Kidney tubule cell (primary cell): ENCODE measurements at regions not wholly inside any gene's neighbourhood (a gene's known extent, or its start where the extent isn't known, plus 50 kb on each side); places are given as distances from the start of the nearest gene placed in this dataset.

ENCODE experiments used
- DNase-seq: peaks from one replicate; pipeline ENCODE4 v3.0.0-alpha.2; 2018; ENCODE audit warnings: low spot score

DNA sequence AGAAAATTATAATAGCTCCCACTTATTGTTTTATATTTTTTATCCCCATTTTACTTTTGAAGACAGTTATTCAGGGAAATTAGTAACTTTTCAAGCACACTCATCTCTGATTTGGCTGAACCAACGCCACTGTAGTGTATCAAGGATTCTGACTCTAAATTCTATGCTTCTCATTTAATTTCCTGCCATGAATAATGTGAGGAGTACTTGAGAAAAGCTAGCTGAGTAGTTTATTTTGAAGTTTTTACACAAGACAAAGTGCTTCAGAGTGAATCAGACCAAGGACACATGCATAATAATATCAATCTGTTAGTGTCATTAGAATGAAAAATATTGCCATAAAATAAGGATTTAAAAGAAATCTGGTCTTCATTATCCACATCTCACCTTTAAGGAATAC, 329.9 kb downstream of the SLITRK6 start:
- DNase-seq: no peak

DNA sequence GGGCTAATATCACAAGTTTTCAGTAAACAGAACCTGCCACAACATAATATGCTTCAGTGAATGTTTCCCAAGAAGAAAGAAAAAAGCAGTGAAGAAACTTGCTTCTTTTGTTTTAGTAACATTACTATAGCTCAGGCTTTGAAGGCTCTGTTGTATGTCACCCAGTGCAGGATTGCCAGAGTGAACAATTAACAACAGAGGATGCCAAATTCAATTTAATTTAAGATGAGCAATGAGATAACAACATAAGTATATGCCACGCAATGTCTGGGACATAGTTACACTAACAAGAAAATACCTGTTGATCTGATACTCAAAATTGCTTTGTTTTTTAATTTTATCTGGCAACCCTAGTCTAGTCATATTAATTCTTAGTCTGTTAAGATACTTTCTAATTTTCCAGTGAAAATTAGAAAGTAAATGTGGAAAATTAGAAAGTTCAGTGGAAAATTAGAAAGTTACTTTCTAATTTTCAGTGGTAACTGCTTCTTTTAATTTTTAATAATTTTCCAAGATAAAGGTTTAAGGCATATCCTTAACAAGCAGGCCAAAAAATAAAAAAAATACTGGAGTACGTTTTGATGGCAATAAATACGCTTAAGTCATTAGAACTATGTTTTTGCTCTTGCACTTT, 336.3 kb downstream of the SLITRK6 start:
- no peak for DNase-seq

DNA sequence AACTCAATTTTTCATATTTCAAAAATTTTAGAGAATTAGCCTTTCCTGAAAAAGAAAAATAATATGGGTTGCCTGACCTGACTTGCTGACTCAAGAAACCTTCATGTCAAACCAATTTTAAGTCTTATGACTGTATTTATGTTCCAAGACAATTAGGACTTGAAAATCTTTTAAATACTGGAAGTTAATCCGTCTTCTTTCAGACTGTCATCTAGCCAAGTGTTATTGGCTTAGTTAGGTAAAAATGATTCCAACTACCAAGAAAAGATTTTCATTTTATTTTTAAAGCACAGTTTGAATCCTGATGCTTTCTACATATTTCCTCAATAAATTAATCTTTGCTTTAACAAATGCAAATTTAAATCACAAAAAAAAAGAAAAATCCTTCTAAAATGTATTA, 337.6 kb downstream of the SLITRK6 start:
- no peak for DNase-seq

DNA sequence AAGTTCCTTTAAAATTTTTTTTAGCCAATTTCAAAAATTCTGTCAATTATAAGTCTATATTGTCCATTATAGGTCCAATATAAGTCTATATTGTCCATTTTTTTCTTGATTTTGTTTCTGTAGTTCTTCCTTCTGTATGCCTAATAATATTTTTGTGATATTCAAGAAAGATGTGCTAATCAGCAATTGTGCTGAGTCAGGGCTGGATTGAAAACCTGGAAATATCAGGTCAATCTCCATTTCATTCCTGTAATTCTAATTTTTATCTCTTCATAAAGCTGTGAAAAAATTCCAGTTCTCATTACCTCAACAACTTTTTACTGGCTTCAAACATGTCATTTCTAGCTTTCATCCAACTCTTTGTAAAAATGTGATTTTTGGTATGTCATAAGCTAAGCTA, 353.7 kb downstream of the SLITRK6 start:
- DNase-seq: no peak

DNA sequence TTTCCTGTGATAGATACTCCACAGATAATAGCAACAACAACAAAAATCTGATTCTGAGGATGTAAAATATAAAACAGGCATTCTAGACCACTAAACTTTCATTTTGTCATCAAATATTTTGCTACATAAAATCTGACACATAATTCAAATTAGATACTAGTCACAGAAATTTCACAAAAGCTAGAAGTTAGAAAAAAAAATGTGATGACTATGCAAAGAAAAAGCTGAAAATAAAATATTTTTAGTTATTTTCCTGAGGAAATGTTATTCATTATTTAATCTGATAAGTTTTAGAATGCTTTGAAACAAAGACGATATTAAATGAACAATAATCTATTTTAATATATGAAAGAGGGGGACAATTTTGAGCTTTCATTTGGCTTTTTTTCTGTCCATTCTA, 357.2 kb downstream of the SLITRK6 start:
- DNase-seq: no peak

DNA sequence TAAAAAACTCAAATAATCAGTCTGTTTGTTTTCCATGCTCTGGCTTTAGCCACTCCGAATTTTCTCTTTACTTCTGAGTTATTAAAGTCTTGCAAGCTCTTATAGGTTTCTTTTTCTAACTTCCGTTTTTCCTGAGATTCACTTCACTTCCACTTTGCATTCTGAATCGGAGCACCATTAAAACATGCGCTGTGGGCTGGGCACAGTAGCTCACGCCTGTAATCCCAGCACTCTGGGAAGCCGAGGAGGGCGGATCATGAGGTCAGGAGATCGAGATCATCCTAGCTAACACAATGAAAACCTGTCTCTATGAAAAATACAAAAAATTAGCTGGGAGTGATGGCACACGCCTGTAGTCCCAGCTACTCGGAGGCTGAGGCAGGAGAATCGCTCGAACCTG, 357.9 kb downstream of the SLITRK6 start:
- no peak for DNase-seq

DNA sequence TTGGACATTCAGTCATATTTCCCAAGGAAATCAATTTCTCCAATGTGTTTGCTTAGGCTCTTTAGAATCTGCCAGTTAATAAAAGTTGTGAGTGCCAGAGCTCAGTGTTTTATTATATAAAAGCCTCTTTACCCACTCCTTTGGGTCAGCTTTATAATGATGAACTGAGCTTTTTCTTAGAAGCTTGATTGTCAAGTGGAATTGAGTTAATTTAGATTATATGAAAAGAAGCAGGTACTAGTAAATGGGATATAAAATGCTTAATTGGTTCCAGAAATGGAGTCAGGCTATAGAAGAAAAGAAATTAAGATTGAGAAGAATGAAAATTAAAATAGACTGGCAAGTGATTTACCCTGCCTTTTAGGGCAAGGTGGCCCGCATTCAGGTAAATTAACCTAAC, 363.2 kb downstream of the SLITRK6 start:
- no peak for DNase-seq

DNA sequence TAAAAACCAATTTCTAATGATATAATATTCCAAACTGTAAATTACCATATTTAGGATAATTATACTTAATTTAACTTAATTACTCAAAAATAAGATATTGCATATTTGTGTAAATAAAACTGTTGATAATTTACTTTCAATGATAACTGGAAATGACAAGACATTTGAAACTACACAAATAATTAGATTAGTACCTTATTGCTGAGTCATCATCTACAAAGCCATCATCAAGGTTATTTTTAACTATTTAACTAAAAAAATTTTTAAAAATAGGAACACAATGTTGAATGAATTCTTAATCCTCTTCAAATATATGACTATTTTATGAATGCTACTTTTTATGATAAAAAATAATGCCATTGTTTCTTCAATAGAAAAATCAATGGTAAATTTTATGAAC, 364.3 kb downstream of the SLITRK6 start:
- DNase-seq: no peak

DNA sequence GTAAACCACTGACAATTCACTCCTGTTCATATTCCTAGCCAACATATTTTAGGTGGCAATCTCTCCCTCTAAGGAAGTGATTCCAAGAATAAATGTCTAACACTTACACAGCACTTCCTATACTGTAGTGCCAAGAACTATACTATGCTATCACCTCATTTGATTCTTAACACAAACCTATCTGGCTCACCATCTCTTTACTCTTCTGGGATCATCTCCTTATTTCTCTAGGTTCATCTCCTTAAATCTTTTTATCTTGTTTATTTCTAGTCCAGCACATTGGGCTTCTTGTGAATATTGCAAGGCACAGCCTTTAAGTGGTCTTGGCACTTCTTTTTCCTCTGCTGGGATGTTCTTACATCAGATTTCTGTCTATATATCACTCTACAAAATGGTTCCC, 366.3 kb downstream of the SLITRK6 start:
- DNase-seq: no peak

DNA sequence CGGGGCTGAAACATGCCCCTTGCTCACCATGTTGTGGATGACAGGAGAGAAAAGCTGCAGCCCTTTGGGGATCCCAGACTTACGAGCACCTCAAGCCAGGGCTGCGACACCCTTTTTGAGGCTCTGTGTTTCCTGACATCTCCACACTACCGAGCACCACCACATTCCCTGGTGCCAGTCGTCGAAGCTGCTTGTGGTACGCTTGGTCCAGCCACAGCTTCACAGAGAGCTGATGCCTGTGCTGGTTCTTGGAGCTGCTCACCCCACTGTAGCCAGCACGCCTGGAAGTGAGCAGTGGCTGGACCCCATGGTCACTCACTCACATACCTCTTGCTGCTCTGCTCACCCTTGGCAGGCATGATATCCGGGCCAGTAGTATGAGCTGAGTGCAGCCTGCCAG, 367.5 kb downstream of the SLITRK6 start:
- DNase-seq: no peak

DNA sequence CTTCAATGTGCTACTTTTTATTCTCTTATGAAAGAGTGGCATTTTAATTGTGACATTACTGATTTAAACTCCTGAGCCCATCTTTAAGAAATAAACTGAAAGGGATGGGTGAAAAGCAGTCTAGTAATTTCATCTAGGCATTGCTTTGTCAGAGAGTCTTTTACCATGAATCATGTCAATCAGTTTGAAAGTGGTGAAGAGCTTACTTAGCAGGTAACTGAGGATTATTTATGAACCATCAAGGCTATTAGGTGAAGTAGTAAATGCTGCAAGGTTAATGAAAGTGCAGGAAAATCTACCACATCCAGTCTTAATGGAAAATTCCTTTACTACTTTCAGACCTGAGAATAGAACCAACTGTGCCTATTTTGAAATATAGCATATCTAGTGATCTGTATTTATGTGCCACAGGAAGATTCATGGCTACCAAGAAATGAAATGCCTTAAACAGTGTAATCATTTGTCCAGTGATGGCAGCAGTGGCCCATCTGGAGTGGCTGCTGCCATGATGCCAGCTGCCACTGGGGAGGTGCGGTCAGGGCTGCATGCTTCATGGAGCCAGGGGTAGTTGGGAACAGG, 368.9 kb downstream of the SLITRK6 start:
- DNase-seq: no peak

DNA sequence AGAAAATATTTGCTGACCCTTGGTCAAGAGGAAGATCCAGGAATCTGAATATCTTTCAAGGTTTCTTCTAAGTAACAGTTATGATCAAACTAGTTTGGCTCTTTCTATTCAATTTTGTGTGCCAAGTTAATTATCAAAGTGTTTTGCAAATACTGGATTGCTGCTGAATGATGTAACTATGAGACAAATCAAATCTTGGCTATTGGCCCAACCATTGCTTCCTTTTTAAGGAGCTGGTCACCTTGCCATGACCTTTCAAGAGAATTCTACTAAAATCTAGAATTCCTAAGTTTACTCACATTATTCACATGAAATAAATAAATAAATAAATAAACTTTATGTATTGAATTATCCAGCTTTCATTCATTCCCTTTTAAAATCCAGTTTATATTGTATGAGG, 371.8 kb downstream of the SLITRK6 start:
- no peak for DNase-seq

DNA sequence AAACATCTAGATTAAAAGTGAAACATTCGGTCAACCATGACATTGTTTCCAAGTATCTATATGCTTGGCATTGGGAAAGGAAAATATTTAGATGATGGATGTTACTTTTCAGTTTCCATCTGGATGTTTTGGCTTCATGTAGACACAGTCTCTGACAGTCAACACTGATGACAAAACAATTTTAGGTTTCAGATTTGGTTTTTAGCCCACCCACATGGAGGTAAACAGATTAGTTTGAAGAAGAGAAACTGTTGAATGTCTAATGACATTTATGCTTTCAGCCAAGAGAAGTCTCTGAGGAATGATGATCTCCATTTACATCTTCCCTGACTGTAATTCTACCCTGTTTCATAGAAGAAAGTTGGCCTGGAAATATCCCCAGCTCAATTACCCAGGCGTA, 379.1 kb downstream of the SLITRK6 start:
- DNase-seq: no peak

DNA sequence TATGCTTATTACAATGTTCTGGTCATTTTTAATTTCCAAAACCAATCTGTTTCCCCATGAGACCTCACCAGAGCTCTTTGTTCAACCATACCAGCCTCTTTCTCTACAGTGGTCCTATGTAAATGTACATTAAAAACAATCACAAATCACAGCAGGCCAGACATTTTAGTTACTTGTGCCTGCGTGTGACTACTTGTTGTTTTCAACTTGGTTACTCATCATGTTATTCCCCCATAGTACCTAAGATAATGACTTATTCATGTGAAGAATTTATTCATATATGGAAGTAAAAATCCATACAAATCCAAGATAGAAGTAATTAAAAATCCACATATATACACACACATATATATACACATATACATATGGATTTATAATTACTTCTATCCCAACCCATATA, 379.6 kb downstream of the SLITRK6 start:
- no peak for DNase-seq

DNA sequence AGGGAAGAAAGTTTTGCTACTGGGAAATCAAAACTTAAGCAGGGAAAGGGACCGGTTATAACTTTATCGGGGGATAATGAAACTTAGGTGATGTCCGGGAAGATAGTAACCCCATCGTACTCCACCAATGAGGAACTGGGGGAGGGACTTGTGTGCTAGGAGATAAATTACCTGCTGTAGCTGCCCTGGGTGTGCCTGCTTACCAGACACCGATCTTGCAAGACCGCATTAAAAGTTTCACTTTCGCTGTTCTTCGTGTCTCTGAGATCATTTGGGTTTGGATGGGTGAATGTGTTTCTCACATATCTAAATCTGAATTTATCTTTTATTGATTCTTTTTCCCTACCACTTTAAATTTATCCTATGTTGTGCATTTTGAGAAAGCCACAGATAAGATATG, 381.4 kb downstream of the SLITRK6 start:
- no peak for DNase-seq

DNA sequence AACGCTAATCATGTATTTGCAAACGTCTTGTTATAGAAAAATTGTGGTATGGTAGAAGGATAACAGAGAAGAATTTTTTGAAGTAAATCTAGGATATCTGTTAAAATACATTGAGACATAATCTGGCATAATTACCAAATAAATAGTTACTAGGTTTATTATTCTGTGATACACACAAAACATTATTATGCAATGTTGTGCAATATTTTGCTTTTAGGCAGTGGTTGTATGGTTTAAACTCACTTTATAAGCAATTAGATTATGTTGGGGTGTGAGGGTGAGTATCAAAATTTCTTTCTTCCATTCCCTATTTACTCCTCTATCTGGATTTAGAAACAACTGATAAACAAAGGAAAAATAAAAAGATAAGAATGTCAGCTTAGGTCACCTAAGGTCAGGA, 385.6 kb downstream of the SLITRK6 start:
- no peak for DNase-seq

DNA sequence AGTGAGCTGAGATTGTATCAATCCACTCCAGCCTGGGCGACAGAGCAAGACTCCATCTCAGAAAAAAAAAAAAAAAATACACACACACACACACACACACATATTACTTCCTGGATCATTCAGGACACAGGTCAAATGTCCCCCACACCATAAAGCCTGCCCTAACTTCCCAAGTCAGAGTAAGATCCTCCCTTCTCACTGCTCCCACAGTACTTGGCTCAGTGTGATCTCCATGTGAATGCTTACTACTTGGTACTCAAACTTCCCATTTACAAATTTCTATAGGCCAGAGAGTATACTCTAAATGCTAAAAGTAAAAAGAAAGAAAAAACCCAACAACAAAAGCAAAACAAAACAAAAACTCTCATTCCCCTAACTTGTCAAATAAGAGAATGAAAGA, 386.8 kb downstream of the SLITRK6 start:
- DNase-seq: no peak

DNA sequence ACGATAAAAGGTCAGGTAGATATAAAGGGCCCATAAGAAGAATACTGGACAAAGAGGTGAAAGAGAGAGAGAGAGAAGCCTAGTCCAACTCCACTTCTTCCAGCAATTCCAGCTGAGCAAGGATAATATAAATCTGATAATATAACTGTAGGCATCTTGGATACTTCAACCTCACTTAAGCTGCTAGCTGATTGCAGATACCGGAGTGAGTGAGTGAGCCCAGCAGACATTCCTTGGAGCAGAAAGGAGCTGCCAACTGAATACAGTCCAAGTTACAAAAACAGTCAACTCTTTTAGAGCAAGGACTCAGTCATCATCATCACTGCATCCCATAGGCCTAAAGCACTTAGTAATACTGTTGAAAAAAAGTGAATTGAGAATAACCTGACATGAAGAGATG, 387.6 kb downstream of the SLITRK6 start:
- DNase-seq: no peak

DNA sequence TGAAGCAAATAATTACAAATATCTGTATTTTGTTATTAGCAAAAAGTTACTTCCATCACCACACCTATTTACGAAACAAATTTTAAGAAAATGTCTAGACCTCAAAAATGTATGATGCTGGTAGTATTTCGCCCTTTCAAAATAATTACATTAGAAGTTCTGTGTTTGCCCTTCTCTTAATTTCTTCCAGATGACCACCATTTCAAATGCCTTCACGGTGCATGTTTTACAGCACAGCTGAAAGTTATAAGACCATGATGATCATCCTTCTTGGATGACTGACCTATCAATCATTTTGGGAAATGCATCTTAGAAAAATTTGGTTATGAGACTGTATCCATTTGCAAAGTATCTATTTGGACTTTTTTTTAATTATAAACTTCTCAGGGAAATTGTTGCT, 390.8 kb downstream of the SLITRK6 start:
- DNase-seq: no peak

DNA sequence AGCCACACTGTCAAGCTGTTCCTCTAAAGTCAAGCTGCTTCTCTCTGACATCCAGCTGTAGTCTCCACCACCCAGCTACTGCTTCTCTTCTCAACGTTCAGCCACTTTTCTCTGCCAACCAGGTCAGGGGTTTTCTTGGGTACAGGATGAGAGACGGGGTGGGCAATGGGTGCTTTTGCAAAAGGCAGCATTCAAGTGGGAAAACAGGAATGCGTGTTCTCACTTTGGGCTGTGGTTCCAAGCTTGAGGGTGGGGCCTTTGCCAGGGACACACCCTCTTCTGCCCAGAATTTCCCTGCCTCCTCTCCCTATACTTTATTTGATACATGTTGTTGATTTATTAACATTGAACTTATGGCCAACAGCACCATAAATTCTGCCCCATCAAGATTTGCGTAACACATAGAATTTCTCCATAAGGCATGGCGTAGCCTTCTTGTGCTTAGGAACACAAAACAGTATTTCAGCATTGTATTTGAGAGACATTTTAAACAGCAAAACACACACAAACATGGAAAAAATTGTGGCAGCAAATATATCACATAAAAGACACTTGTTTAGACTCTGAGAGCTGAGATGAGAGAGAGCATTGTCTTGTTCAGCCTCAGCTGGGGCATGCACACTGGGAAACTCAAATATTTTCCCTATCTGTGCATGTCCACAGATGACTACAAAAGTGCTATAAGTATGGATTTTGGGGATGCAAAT, 392.8 kb downstream of the SLITRK6 start:
- DNase-seq: no peak

DNA sequence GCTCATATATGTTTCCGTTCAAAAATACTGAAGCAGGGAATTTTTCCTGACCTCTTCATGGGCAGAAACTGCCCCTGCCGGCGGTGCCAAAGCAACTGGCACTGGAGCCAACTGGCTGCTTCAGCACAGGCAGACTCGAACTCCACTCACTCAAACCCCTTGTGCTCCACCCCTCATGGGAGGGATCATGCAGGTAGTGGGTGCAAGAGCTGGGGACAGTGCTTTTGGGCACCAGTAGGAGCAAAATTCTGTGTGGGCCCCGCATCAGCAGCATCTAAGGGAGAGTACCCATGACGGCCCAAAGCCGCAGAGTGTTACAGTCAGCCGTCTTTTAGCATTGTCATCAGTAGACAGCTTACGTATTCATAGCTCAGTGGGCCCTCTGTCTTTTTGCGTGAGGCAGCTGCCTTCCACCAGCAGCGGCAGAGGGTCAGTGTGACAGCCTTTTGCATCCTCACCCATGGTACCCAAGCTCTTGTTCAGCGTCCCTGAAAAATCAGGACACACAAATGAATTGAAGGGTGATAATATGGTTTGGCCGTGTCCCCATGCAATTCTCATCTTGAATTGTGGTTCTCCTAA, 393.8 kb downstream of the SLITRK6 start:
- DNase-seq: no peak

DNA sequence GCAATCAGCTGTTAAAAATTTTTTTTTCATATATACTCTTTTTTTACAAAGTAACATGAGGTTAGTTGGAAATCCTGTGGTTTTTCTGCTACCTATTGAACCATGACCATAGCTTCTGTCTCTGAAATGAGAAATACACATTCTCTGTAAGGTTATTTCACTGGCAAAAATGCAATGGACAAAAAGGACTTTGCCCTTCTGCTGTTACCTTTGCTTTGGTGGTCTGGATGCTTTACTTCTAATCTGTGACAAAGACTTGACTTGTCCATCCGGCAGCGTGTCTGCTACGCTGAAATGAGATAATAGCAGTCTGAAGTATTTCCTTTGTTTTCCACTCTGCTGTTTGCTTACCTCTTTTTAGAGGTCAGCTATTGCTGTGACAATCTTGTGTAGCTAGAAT, 412.8 kb downstream of the SLITRK6 start:
- peak; percentile 4 for DNase-seq

DNA sequence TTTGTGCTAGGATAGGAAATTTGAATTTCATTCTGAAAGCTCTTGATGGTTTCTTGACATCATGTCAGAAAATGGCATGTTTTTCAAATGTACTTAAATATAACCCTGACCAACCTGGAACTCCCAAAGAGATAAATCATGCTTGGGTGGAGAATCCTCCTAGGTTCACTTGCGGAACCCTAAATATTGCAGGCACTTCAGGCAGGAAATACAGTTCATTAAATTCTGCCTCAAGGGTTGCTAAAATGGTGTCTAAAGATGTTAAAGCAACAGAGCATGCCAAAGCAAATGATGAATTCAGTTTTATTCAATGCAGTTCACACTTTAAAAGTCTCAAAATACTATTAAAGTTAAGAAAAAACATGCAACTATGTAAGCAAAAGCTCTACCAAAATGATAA, 415.9 kb downstream of the SLITRK6 start:
- no peak for DNase-seq

DNA sequence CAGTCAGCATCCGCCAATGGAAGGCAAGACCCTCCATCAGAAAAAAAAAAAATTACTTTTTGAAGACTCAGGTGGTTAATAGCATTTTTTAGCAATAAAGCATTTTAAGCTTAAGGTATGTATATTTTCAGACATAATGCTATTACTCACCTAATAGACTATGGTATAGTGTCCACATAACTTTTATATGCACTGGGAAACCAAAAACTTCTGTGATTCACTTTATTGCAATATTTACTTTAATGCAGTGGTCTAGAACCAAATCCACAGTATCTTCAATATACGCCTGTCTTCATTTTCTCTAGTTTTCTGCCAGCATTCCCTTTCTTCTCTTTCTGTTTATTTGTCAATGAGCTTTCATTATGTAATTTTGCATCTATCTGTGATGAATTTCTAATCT, 418.1 kb downstream of the SLITRK6 start:
- no peak for DNase-seq
